H7 (cell line): ENCODE measurements at regions not wholly inside any gene's neighbourhood (a gene's known extent, or its start where the extent isn't known, plus 50 kb on each side); places are given as distances from the start of the nearest gene placed in this dataset.
"Not testable (repeated sequence)": the region's sequence is repeated elsewhere in the genome, so short reads cannot be mapped to it uniquely, and the experiment has no call there.

Experiments used
- DNase-seq: peaks from one replicate; pipeline ENCODE4 v3.0.0; 2012
- H3K27me3 ChIP-seq: 2 replicates; pipeline ENCODE4 v1.6.0; 2011; ENCODE audit warnings: mild to moderate bottlenecking, low read length; ENCODE audit not compliant: control insufficient read depth, insufficient read depth
- H3K36me3 ChIP-seq: replicated peaks from 2 replicates; pipeline ENCODE4 v1.5.1; 2011; ENCODE audit warnings: low read length; ENCODE audit not compliant: control insufficient read depth, insufficient read depth
- H3K4me3 ChIP-seq: 2 replicates; pipeline ENCODE4 v1.5.1; 2011; ENCODE audit warnings: low read depth, mild to moderate bottlenecking, control low read depth, low read length, moderate library complexity; ENCODE audit not compliant: insufficient read depth

DNA sequence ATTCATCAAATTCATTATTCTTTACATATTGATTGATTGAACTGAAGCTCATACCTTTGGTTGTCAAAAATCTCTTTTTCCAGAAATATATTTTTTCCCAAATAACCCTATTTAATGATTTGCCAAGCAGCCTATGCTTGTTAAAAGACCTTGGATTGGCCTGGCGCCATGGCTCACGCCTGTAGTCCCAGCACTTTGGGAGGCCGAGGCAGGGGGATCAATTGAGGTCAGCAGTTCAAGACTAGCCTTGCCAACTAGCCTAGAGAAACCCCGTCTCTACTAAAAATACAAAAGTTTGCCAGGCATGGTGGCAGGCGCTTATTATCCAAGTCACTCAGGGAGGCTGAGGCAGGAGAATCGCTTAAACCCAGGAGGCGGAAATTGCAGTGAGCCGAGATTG, 165.1 kb upstream of the MGAT4C start:
- DNase-seq = no peak
- Histone ChIP-seq H3K4me3 (no peak overlapping the region), H3K27me3 (no peaks in the 10 kb centered on the region), H3K36me3 (no peaks in the 10 kb centered on the region)

GRCh38 chr12:86414201-86414600, 158.0 kb upstream of the MGAT4C start:
- no peaks in the 10 kb centered on the region for H3K27me3 ChIP-seq
- H3K36me3 ChIP-seq = no peaks in the 10 kb centered on the region
- DNase-seq = no peak
- no peak overlapping the region for H3K4me3 ChIP-seq

- Histone ChIP-seq H3K36me3 (no peaks in the 10 kb centered on the region), H3K4me3 (no peak overlapping the region), H3K27me3 (no peaks in the 10 kb centered on the region; the same call in 1 of the 2 replicates)
- no peak for DNase-seq
Measured at GRCh38 chr12:86411710-86412109, 155.5 kb upstream of the MGAT4C start.

DNA sequence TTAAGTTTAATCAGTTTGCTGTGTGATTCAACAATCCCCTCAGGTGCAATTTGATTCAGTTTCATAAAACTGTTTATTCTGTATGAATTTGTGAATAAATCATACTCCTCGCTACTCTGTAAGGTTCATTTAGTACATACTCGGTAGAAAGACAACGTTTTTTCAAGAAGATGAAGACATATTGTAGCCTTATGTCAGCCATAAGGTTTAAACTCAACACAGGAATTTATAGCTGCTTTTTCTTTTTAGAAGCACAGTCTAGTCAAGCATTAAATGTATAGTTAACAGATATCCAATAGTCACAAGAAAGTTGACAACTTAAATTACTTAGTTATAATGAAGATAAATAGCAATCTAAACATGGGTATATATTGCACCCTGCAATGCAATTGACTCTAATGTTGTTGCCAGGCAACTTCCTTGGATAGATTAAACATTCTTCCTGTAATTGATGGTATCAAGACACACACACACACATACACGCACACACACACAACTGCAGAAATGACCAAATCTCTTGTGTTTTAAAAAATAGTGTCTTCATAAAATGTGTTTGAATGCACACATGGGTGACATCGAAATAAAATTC, 151.5 kb upstream of the MGAT4C start:
- no peak overlapping the region for H3K4me3 ChIP-seq
- no peak for DNase-seq
- H3K27me3 ChIP-seq = no peaks in the 10 kb centered on the region; the same call in 1 of the 2 replicates
- no peaks in the 10 kb centered on the region for H3K36me3 ChIP-seq

DNA sequence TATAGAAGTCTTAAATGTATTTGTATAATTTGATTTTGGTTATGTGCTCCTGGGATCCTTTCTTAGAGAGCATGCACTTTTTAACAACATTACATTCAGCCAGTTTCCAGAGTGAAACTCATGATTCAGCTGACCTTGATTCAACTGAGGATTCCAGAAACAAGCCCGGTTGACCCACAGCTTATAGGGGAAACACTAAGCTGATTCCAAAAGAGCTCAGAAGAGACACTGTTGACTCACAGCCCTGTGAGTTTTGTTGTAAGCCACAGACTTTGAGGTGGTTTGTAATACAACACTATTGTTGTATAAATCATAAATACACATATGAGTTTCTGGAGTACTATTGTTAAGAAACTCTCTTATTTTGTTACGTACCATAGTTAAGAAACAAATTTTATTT, 133.8 kb upstream of the MGAT4C start:
- H3K27me3 ChIP-seq = no peaks in the 10 kb centered on the region
- DNase-seq = no peak
- no peak overlapping the region for H3K4me3 ChIP-seq
- H3K36me3 ChIP-seq = no peaks in the 10 kb centered on the region

DNA sequence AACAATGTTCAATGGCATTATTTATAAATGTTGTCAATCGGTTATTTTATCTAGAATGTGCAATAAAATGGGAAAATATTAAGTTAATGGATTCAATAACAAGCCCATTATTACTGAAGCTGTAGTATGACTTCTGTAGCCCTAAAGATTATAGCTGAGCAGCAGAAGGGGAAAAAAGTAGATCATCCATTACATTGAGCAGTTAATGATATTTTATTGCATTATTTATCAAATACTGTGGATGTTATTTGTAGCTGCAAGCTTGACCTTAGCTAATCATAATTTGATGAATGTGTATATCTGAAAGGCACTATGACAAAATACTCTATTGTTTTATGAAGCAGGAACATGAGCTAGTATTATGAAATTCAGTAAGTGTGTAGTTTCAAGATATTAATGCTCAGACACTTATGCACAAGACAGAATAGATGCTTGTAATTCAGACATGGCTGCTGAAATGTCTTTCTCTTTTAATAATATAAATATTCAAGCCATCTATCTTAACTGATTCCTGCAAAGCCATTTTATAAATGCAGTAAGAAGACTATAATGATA, 131.5 kb upstream of the MGAT4C start:
- no peak for DNase-seq
- Histone ChIP-seq H3K36me3 (no peaks in the 10 kb centered on the region), H3K27me3 (no peaks in the 10 kb centered on the region), H3K4me3 (no peak overlapping the region)

DNA sequence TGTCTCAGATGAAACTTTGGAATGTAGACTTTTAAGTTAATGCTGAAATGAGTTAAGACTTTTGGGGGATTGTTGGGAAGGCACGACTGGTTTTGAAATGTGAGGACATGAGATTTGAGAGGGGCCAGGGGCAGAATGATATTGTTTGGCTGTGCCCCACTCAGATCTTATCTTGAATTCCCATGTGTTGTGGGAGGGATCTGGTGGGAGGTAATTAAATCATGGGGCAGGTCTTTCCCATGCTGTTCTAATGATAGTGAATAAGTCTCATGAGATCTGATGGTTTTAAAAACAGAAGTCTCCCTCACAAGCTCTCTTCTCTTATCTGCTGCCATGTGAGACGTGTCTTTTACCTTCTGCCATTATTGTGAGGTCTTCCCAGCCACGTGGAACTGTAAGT, 127.6 kb upstream of the MGAT4C start:
- not testable (repeated sequence) for DNase-seq, H3K36me3 ChIP-seq

GRCh38 chr12:86379337-86379736, 123.1 kb upstream of the MGAT4C start:
- H3K27me3 ChIP-seq = no peaks in the 10 kb centered on the region
- DNase-seq = no peak
- H3K36me3 ChIP-seq = no peaks in the 10 kb centered on the region
- H3K4me3 ChIP-seq = no peak overlapping the region

More for the DNA sequence above, 127.6 kb upstream of the MGAT4C start:
- not testable (repeated sequence) for H3K27me3 ChIP-seq, H3K4me3 ChIP-seq

DNA sequence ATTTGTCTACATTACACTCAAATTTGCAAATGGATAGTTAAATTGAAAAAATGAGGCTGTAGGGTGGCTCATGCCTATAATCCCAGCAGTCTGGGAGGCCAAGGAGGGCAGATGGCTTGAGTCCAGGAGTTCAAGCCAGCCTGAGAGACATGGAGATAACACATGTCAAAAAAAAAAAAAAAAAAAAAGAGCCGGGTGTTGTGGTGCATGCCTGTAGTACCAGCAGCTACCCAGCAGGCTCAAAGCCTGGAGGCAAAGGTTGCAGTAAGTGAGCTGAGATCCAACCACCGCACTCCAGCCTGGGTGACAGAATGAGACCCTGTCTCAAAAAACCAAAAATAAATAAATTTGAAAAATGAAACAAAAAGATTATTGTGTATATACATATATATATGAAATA, 119.9 kb upstream of the MGAT4C start:
- DNase-seq = peak; percentile 1
- no peaks in the 10 kb centered on the region for H3K27me3 ChIP-seq
- H3K36me3 ChIP-seq = no peaks in the 10 kb centered on the region
- H3K4me3 ChIP-seq = no peak overlapping the region

DNA sequence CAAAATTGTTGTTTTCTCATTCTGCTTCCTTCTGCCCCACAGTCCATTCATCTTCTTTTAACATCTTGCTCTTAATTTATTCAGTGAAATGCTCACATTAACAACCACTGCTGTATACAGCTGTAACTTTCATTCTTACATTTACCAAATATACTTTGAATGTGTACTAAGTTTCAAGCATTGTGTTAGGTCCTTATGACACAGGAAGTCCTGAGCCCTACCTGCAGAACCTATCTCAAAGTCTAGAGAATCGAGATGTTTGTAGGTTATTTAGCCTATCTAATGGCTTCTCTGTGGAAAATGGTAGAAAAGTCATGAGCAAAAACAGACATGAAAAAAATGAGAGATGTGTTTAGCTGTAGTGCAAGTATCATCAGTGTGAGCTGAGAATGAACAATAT, 117.6 kb upstream of the MGAT4C start:
- H3K36me3 ChIP-seq = no peaks in the 10 kb centered on the region
- H3K27me3 ChIP-seq = no peaks in the 10 kb centered on the region
- DNase-seq = no peak
- no peak overlapping the region for H3K4me3 ChIP-seq

GRCh38 chr12:86367137-86367536, 110.9 kb upstream of the MGAT4C start:
- Histone ChIP-seq H3K4me3 (no peak overlapping the region), H3K36me3 (no peaks in the 10 kb centered on the region), H3K27me3 (no peaks in the 10 kb centered on the region)
- no peak for DNase-seq

- no peak overlapping the region for H3K4me3 ChIP-seq
- H3K36me3 ChIP-seq = no peaks in the 10 kb centered on the region
- H3K27me3 ChIP-seq = no peaks in the 10 kb centered on the region
- no peak for DNase-seq
Measured at GRCh38 chr12:86349196-86349595, 93.0 kb upstream of the MGAT4C start.

- Histone ChIP-seq H3K27me3 (no peaks in the 10 kb centered on the region), H3K4me3 (peak overlapping the region; percentile 31; the same call in 1 of the 2 replicates), H3K36me3 (no peaks in the 10 kb centered on the region)
- DNase-seq = no peak
Measured at GRCh38 chr12:86333955-86334522, 77.8 kb upstream of the MGAT4C start.

GRCh38 chr12:86331457-86331856, 75.3 kb upstream of the MGAT4C start:
- Histone ChIP-seq H3K36me3 (no peaks in the 10 kb centered on the region), H3K27me3 (no peaks in the 10 kb centered on the region), H3K4me3 (no peak overlapping the region)
- DNase-seq = no peak

DNA sequence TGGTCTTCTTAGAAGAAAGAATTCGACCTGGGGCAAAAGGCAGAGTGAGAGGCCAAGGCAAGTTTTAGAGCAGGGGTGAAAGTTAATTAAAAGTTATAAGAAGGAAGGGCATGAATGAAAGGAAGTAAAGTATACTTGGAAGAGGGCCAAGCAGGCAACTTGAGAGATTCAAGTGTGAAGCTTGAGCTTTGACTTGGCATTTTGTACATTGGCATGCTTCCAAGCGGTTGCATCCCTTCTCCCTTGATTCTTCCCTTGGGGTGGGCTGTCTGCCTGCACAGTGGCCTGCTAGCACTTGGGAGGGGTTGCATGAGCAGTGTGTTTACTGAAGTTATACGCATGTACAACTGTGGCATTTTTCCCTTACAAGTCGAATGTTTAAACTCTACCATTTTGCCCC, 74.8 kb upstream of the MGAT4C start:
- DNase-seq = no peak
- no peak overlapping the region for H3K4me3 ChIP-seq
- no peaks in the 10 kb centered on the region for H3K27me3 ChIP-seq
- no peaks in the 10 kb centered on the region for H3K36me3 ChIP-seq
